Neural progenitor cell (in vitro differentiated cells): ENCODE measurements at regions not wholly inside any gene's neighbourhood (a gene's known extent, or its start where the extent isn't known, plus 50 kb on each side); places are given as distances from the start of the nearest gene placed in this dataset.

ENCODE experiments used
- DNase-seq: peaks from one replicate; pipeline ENCODE4 v3.0.0-alpha.2; 2016; ENCODE audit warnings: low spot score
- H2AFZ ChIP-seq: fragments of 200-600 bp; sonication (generic); replicated peaks from 2 replicates; pipeline ENCODE4 v1.6.1; 2016; ENCODE audit warnings: antibody characterized with exemption
- H3F3A ChIP-seq: fragments of 200-600 bp; sonication (generic); 2 replicates; pipeline ENCODE4 v1.6.1; 2016; ENCODE audit warnings: antibody characterized with exemption, low read depth
- H3K27ac ChIP-seq: fragments of 200-600 bp; sonication (generic); 2 replicates; pipeline ENCODE4 v1.5.1; 2016; ENCODE audit warnings: mild to moderate bottlenecking
- H3K27me3 ChIP-seq: fragments of 200-600 bp; sonication (generic); 2 replicates; pipeline ENCODE4 v1.6.1; 2016; ENCODE audit warnings: mild to moderate bottlenecking, moderate library complexity
- H3K36me3 ChIP-seq: fragments of 200-600 bp; sonication (generic); 2 replicates; pipeline ENCODE4 v1.5.1; 2016
- H3K4me1 ChIP-seq: fragments of 200-600 bp; sonication (generic); 2 replicates; pipeline ENCODE4 v1.6.1; 2016; ENCODE audit warnings: mixed run types
- H3K4me2 ChIP-seq: fragments of 200-600 bp; sonication (generic); 2 replicates; pipeline ENCODE4 v1.6.1; 2016
- H3K4me3 ChIP-seq: fragments of 200-600 bp; sonication (generic); 2 replicates; pipeline ENCODE4 v1.5.1; 2016
- H3K79me2 ChIP-seq: fragments of 200-600 bp; sonication (generic); 2 replicates; pipeline ENCODE4 v1.6.1; 2016; ENCODE audit warnings: low read depth
- H3K9ac ChIP-seq: fragments of 200-600 bp; sonication (generic); 2 replicates; pipeline ENCODE4 v1.6.1; 2016
- H3K9me3 ChIP-seq: fragments of 200-600 bp; sonication (generic); 2 replicates; pipeline ENCODE4 v1.5.1; 2016; ENCODE audit warnings: low read depth
- H4K20me1 ChIP-seq: fragments of 200-600 bp; sonication (generic); 2 replicates; pipeline ENCODE4 v1.6.1; 2016; ENCODE audit warnings: low read depth
- H3K27ac Mint-ChIP-seq: 3 replicates; pipeline ENCODE4 v1.8.0; 2021; ENCODE audit warnings: mixed read lengths
- H3K27me3 Mint-ChIP-seq: 2 replicates; pipeline ENCODE4 v1.8.0; 2022; ENCODE audit warnings: low read depth, mild to moderate bottlenecking, inconsistent platforms, moderate library complexity, mixed read lengths; ENCODE audit not compliant: insufficient read depth
- H3K36me3 Mint-ChIP-seq: 3 replicates; pipeline ENCODE4 v1.8.0; 2021; ENCODE audit warnings: mixed read lengths
- H3K4me1 Mint-ChIP-seq: 3 replicates; pipeline ENCODE4 v1.8.0; 2021; ENCODE audit warnings: mixed read lengths
- H3K4me3 Mint-ChIP-seq: 3 replicates; pipeline ENCODE4 v1.8.0; 2021; ENCODE audit warnings: mild to moderate bottlenecking, moderate library complexity, mixed read lengths
- H3K9me3 Mint-ChIP-seq: 3 replicates; pipeline ENCODE4 v1.8.0; 2020; ENCODE audit warnings: mixed read lengths
- EZH2 ChIP-seq: fragments of 200-600 bp; sonication (generic); IDR thresholded peaks from 2 replicates; pipeline ENCODE4 v1.6.1; 2017; ENCODE audit warnings: antibody characterized with exemption, mild to moderate bottlenecking, moderate library complexity
- EZH2phosphoT487 ChIP-seq: fragments of 200-600 bp; sonication (generic); IDR thresholded peaks from 2 replicates; pipeline ENCODE4 v1.6.1; 2017; ENCODE audit warnings: antibody characterized with exemption
- TF ChIP-seq, protein P1 (sequence below): fragments of 200-600 bp; sonication (generic); IDR thresholded peaks from 2 replicates; pipeline ENCODE4 v1.5.1; 2017; ENCODE audit warnings: antibody characterized with exemption, mild to moderate bottlenecking

DNA sequence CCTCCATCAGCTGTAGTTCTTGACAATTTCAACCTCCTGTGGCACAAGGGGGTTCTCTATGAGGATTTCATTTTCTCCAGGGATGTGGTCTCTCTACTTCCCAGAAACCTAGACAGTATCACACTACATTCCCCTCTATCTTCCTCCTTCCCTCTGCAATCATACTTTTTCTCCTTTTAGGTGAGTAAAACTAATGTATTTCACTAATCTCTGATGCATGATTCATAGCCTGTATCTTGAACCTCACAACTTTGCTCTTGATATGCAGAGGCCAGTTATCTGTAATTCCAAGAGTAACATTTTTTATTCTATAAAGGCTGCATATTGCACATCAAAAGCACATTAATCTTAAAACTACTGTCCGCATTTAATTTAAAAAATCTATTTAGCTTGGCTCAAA, 449.6 kb downstream of the RFPL4B start:
- no peak overlapping the region for H3K27ac Mint-ChIP-seq
- no peak overlapping the region for H2AFZ ChIP-seq
- H3F3A ChIP-seq, result no peaks in the 10 kb centered on the region
- H3K27me3 Mint-ChIP-seq, result peaks cover 2% of the 10 kb centered on the region
- DNase-seq, result no peak
- H3K4me3 Mint-ChIP-seq, result no peak overlapping the region
- H3K79me2 ChIP-seq, result no peaks in the 10 kb centered on the region
- H3K9me3 Mint-ChIP-seq, result peaks cover 23% of the 10 kb centered on the region
- TF ChIP-seq EZH2 (no peak), EZH2phosphoT487 (no peak)
- TF ChIP-seq, protein P1, sequence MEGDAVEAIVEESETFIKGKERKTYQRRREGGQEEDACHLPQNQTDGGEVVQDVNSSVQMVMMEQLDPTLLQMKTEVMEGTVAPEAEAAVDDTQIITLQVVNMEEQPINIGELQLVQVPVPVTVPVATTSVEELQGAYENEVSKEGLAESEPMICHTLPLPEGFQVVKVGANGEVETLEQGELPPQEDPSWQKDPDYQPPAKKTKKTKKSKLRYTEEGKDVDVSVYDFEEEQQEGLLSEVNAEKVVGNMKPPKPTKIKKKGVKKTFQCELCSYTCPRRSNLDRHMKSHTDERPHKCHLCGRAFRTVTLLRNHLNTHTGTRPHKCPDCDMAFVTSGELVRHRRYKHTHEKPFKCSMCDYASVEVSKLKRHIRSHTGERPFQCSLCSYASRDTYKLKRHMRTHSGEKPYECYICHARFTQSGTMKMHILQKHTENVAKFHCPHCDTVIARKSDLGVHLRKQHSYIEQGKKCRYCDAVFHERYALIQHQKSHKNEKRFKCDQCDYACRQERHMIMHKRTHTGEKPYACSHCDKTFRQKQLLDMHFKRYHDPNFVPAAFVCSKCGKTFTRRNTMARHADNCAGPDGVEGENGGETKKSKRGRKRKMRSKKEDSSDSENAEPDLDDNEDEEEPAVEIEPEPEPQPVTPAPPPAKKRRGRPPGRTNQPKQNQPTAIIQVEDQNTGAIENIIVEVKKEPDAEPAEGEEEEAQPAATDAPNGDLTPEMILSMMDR, result no peak
- no peaks in the 10 kb centered on the region for H3K36me3 ChIP-seq
- no peak overlapping the region for H3K9ac ChIP-seq
- H3K4me3 ChIP-seq, result no peak overlapping the region
- no peaks in the 10 kb centered on the region for H3K27me3 ChIP-seq
- no peaks in the 10 kb centered on the region for H4K20me1 ChIP-seq
- H3K4me1 ChIP-seq, result no peaks in the 10 kb centered on the region
- H3K27ac ChIP-seq, result no peak overlapping the region
- peaks cover 5% of the 10 kb centered on the region for H3K36me3 Mint-ChIP-seq
- H3K9me3 ChIP-seq, result no peaks in the 10 kb centered on the region
- no peak overlapping the region for H3K4me2 ChIP-seq
- peaks cover 2% of the 10 kb centered on the region for H3K4me1 Mint-ChIP-seq

DNA sequence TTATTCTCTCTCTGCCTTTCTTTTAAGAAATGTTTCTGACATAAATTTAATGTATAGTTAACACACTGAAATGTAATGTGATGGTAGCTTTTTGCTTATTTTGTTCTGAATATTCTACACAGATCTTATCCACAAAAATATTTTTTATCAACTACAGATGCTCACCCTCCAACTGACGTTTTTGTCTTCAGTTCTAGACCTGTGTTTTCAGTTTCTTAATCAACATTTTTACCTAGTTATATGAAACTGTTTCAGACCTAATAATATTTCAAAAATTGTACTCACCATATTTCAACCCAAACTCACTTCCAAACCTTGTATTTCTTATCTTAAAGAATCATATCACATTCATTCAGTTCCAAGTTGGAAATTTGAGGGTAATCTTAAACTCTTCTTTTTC, 452.8 kb downstream of the RFPL4B start:
- Histone ChIP-seq H2AFZ (no peak overlapping the region), H3K4me2 (no peak overlapping the region), H3K79me2 (no peaks in the 10 kb centered on the region), H3K27ac (no peak overlapping the region), H3K4me3 (no peak overlapping the region), H4K20me1 (no peaks in the 10 kb centered on the region), H3K9me3 (no peaks in the 10 kb centered on the region), H3K9ac (no peak overlapping the region), H3F3A (no peaks in the 10 kb centered on the region), H3K4me1 (no peaks in the 10 kb centered on the region), H3K36me3 (no peaks in the 10 kb centered on the region), H3K27me3 (no peaks in the 10 kb centered on the region)
- TF ChIP-seq EZH2, result no peak
- TF ChIP-seq, protein P1, result no peak
- no peak for TF ChIP-seq EZH2phosphoT487
- Mint-ChIP-seq H3K27me3 (no peaks in the 10 kb centered on the region), H3K4me3 (no peak overlapping the region), H3K4me1 (peaks cover 2% of the 10 kb centered on the region), H3K36me3 (peaks cover 3% of the 10 kb centered on the region), H3K9me3 (peaks cover 14% of the 10 kb centered on the region), H3K27ac (no peak overlapping the region)
- DNase-seq, result no peak

DNA sequence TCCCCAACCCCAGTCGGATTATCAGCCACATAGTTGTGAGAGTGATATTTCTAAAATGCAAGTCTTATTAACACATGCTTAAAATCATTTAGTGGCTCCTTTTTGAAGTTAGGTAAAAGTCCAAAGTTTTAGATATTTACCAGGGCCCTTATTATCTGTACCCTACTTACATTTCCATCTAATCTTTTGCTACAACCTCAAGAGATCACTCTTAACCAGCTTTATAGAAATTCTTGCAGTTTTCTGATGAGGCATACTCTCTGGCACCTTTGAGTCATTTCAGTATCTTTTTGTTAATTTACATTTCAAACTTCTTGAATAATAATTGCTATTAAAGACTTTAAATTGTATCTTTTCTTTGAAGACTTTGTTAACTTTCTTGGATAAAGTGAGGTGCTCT, 453.3 kb downstream of the RFPL4B start:
- Mint-ChIP-seq H3K9me3 (peaks cover 11% of the 10 kb centered on the region), H3K4me3 (no peak overlapping the region), H3K27me3 (no peaks in the 10 kb centered on the region), H3K27ac (no peak overlapping the region), H3K4me1 (peaks cover 2% of the 10 kb centered on the region), H3K36me3 (peaks cover 2% of the 10 kb centered on the region)
- Histone ChIP-seq H3K27ac (no peak overlapping the region), H4K20me1 (no peaks in the 10 kb centered on the region), H3K4me1 (no peaks in the 10 kb centered on the region), H2AFZ (no peak overlapping the region), H3K36me3 (no peaks in the 10 kb centered on the region), H3K9me3 (no peaks in the 10 kb centered on the region), H3K9ac (no peak overlapping the region), H3F3A (no peaks in the 10 kb centered on the region), H3K4me3 (no peak overlapping the region), H3K27me3 (no peaks in the 10 kb centered on the region), H3K4me2 (no peak overlapping the region), H3K79me2 (no peaks in the 10 kb centered on the region)
- TF ChIP-seq, protein P1, result no peak
- TF ChIP-seq EZH2 (no peak), EZH2phosphoT487 (no peak)
- no peak for DNase-seq

DNA sequence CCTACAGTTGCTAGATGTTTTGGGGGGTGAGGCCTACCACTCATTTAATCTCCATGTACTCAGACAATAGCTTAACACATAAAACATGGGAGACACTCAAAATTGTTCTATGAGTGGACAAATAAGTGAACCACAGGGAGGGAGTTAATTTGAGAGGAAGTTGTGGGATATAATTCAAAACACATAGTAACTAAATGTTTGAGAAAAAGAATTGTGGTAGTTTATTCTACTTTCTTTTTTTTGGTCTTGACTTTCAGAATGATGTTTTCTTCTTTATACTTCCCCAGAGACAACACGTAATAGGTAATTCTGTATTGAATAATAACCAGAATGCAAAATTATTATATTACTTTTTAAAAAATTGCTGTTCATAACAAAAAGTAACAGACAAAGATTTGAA, 453.8 kb downstream of the RFPL4B start:
- TF ChIP-seq EZH2 (no peak), EZH2phosphoT487 (no peak)
- TF ChIP-seq, protein P1, result no peak
- H3K9me3 Mint-ChIP-seq, result peaks cover 10% of the 10 kb centered on the region
- Histone ChIP-seq H3K4me3 (no peak overlapping the region), H3K79me2 (no peaks in the 10 kb centered on the region), H3K9ac (no peak overlapping the region), H3K36me3 (no peaks in the 10 kb centered on the region), H3K9me3 (no peaks in the 10 kb centered on the region), H2AFZ (no peak overlapping the region), H3K4me2 (no peak overlapping the region), H4K20me1 (no peaks in the 10 kb centered on the region), H3K27me3 (no peaks in the 10 kb centered on the region), H3K27ac (no peak overlapping the region), H3K4me1 (no peaks in the 10 kb centered on the region), H3F3A (no peaks in the 10 kb centered on the region)
- peaks cover 2% of the 10 kb centered on the region for H3K4me1 Mint-ChIP-seq
- H3K36me3 Mint-ChIP-seq, result no peaks in the 10 kb centered on the region
- no peaks in the 10 kb centered on the region for H3K27me3 Mint-ChIP-seq
- no peak overlapping the region for H3K4me3 Mint-ChIP-seq
- no peak for DNase-seq
- no peak overlapping the region for H3K27ac Mint-ChIP-seq
